Tibial nerve (tissue), 4 donors: ENCODE measurements at regions not wholly inside any gene's neighbourhood (a gene's known extent, or its start where the extent isn't known, plus 50 kb on each side); places are given as distances from the start of the nearest gene placed in this dataset.
"Not testable (repeated sequence)": the region's sequence is repeated elsewhere in the genome, so short reads cannot be mapped to it uniquely, and the experiment has no call there.

Experiments used
- DNase-seq, 2 donors: peaks; one replicate each; pipeline ENCODE4 v3.0.0-alpha.2; 2019; ENCODE audit warnings: low spot score in 2 of 2
- H3K27ac ChIP-seq, 4 donors: fragments of 200-600 bp; sonication (generic) in 3 of 4; one replicate each; pipeline ENCODE4 v1.5.1; 2017 to 2019; ENCODE audit warnings: mild to moderate bottlenecking in 1 of 4
- H3K27me3 ChIP-seq, 2 donors: fragments of 200-600 bp; sonication (generic) in 1 of 2; one replicate each; pipeline versions ENCODE4 v1.5.1 to v1.6.0; 2017 to 2019
- H3K36me3 ChIP-seq, 3 donors: fragments of 200-600 bp; sonication (generic); one replicate each; pipeline ENCODE4 v1.5.1; 2018 to 2019
- H3K4me1 ChIP-seq, 4 donors: fragments of 200-600 bp; sonication (generic) in 3 of 4; one replicate each; pipeline ENCODE4 v1.5.1; 2017 to 2019
- H3K4me3 ChIP-seq, 4 donors: fragments of 200-600 bp; sonication (generic) in 3 of 4; one replicate each; pipeline ENCODE4 v1.5.1; 2017 to 2019; ENCODE audit warnings: mild to moderate bottlenecking in 1 of 4, moderate library complexity in 1 of 4
- H3K9me3 ChIP-seq, 4 donors: fragments of 200-600 bp; sonication (generic) in 3 of 4; one replicate each; pipeline ENCODE4 v1.5.1; 2017 to 2019
- EP300 ChIP-seq, 2 donors: sonication (generic); formaldehyde crosslinking; IDR thresholded peaks; one replicate each; pipeline ENCODE4 v1.6.1; 2017; ENCODE audit warnings: antibody characterized with exemption in 2 of 2, mild to moderate bottlenecking in 1 of 2
- POLR2A ChIP-seq, 2 donors: fragments of 450-650 bp; IDR thresholded peaks; one replicate each; pipeline ENCODE4 v1.6.1; 2017; ENCODE audit warnings: antibody characterized with exemption in 2 of 2, mild to moderate bottlenecking in 2 of 2, moderate library complexity in 2 of 2
- WGBS, 2 donors: methylation state at CpG; one replicate each; pipeline ENCODE4 v1.1.5; 2018; 5-methylcytosine and 5-hydroxymethylcytosine counted together
- TF ChIP-seq, protein P1 (sequence below), 5 experiments: fragments of 200-600 bp in 3 of 5; fragments of 450-650 bp in 2 of 5; sonication (generic) in 3 of 5; IDR thresholded peaks; one replicate each; pipeline ENCODE4 v1.5.1; 2016 to 2019; ENCODE audit warnings: antibody characterized with exemption in 5 of 5, mild to moderate bottlenecking in 3 of 5, moderate library complexity in 2 of 5

DNA sequence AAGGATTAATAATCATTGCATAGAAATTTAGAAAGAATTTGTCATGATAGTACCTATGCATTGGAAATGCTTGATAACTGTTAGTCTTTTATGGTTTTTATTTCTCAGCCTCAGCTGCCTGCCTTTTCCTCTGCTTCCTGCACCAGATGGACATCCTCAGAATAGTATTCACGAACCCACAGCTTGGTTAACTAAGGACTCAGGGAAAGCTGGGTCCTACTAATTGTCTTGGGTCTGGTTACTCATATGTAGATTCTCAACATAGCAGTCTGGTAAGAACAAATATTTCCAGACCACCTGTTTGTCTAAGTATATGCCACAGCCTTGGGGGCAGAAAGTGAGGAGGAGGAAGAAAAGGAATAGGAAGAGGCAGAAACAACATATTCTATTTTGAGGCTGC, 464.5 kb upstream of the SMARCA2 start:
- Histone ChIP-seq H3K27ac (no peak overlapping the region), H3K27me3 (no peaks in the 10 kb centered on the region), H3K9me3 (no peaks in the 10 kb centered on the region), H3K36me3 (no peaks in the 10 kb centered on the region), H3K4me3 (no peak overlapping the region), H3K4me1 (no peaks in the 10 kb centered on the region)
- DNase-seq: no peak
- TF ChIP-seq EP300 (IDR thresholded peaks at IDR 0.05): no peak
- WGBS, 2 donors: 63 to 69% methylated on average over 1 of the region's 1 CpG

- 57 to 58% methylated on average over 5 of the region's 5 CpGs for WGBS, 2 donors
- no peaks in the 10 kb centered on the region for H3K9me3 ChIP-seq
- H3K4me3 ChIP-seq: no peak overlapping the region
- H3K36me3 ChIP-seq: no peaks in the 10 kb centered on the region
- TF ChIP-seq POLR2A (IDR thresholded peaks at IDR 0.05): no peak
- no peak for TF ChIP-seq EP300 (IDR thresholded peaks at IDR 0.05)
- TF ChIP-seq, protein P1, sequence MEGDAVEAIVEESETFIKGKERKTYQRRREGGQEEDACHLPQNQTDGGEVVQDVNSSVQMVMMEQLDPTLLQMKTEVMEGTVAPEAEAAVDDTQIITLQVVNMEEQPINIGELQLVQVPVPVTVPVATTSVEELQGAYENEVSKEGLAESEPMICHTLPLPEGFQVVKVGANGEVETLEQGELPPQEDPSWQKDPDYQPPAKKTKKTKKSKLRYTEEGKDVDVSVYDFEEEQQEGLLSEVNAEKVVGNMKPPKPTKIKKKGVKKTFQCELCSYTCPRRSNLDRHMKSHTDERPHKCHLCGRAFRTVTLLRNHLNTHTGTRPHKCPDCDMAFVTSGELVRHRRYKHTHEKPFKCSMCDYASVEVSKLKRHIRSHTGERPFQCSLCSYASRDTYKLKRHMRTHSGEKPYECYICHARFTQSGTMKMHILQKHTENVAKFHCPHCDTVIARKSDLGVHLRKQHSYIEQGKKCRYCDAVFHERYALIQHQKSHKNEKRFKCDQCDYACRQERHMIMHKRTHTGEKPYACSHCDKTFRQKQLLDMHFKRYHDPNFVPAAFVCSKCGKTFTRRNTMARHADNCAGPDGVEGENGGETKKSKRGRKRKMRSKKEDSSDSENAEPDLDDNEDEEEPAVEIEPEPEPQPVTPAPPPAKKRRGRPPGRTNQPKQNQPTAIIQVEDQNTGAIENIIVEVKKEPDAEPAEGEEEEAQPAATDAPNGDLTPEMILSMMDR (IDR thresholded peaks at IDR 0.05): no peak
- H3K27ac ChIP-seq: no peak overlapping the region
- no peaks in the 10 kb centered on the region for H3K4me1 ChIP-seq
- no peak for DNase-seq
- H3K27me3 ChIP-seq: no peaks in the 10 kb centered on the region
Observed at GRCh38 chr9:1554081-1555035, 460.8 kb upstream of the SMARCA2 start.

- not testable (repeated sequence) for H3K9me3 ChIP-seq, H3K4me1 ChIP-seq, H3K4me3 ChIP-seq, DNase-seq, H3K36me3 ChIP-seq, H3K27me3 ChIP-seq, H3K27ac ChIP-seq
- WGBS, 2 donors: 93 to 95% methylated on average over 10 of the region's 10 CpGs
Observed at GRCh38 chr9:1558666-1559065, 456.5 kb upstream of the SMARCA2 start.

- Histone ChIP-seq H3K27me3 (no peaks in the 10 kb centered on the region), H3K27ac (no peak overlapping the region), H3K4me3 (no peak overlapping the region), H3K9me3 (peaks cover 0 to 12% (median 0%) of the 10 kb centered on the region in 4 donors), H3K4me1 (no peaks in the 10 kb centered on the region), H3K36me3 (no peaks in the 10 kb centered on the region)
- no peak for DNase-seq
- TF ChIP-seq, protein P1 (IDR thresholded peaks at IDR 0.05): no peak
- TF ChIP-seq EP300 (IDR thresholded peaks at IDR 0.05) (no peak), POLR2A (IDR thresholded peaks at IDR 0.05) (no peak)
- 92% methylated on average over 1 of the region's 1 CpG for WGBS, 2 donors
Observed at GRCh38 chr9:1575939-1576338, 439.2 kb upstream of the SMARCA2 start.

DNA sequence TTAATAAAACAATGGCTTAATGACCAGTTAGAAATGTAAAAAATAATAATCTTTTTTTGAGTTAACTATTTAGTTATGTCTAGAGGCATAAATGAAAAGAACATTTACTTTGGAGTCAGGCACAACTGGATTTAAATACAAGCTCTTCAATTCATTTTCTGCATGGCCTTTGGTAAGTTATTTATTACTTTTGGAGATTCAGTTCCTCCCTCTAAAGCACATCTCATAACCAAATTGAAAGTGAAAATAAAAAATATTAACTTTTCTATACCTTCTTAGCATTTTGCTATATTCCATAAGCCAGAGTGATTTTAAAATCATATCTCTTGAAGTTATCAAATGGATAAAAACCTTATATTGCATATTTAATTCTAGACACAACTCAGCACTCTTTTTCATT, 434.9 kb upstream of the SMARCA2 start:
- Histone ChIP-seq H3K36me3 (no peaks in the 10 kb centered on the region), H3K4me1 (no peaks in the 10 kb centered on the region), H3K27ac (no peak overlapping the region), H3K9me3 (peaks cover 0 to 11% (median 0%) of the 10 kb centered on the region in 4 donors), H3K27me3 (no peaks in the 10 kb centered on the region), H3K4me3 (no peak overlapping the region)
- no peak for DNase-seq
- TF ChIP-seq, protein P1 (IDR thresholded peaks at IDR 0.05): no peak
- TF ChIP-seq EP300 (IDR thresholded peaks at IDR 0.05) (no peak), POLR2A (IDR thresholded peaks at IDR 0.05) (no peak)

DNA sequence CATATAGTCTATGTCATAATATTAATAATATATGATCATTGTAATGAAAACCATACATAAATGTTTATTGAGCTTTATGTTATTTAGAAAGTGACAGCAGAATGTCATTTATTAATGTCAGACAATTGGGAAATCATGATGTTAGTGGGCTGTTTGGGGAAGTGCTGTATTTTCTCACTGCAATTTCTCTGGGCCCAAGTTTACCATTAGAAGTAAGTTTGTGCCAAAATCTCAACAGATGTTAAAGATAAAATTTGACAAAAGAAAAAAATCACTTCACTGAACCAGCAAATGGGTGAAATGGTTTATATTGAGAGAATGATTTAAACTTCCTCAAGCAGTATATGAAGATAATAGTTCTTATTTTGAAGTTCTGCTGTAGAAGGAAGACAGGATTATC, 433.2 kb upstream of the SMARCA2 start:
- no peaks in the 10 kb centered on the region for H3K27me3 ChIP-seq
- no peaks in the 10 kb centered on the region for H3K9me3 ChIP-seq
- no peaks in the 10 kb centered on the region for H3K36me3 ChIP-seq
- TF ChIP-seq, protein P1 (IDR thresholded peaks at IDR 0.05): no peak
- TF ChIP-seq POLR2A (IDR thresholded peaks at IDR 0.05): no peak
- TF ChIP-seq EP300 (IDR thresholded peaks at IDR 0.05): no peak
- no peak overlapping the region for H3K4me3 ChIP-seq
- no peak for DNase-seq
- no peak overlapping the region for H3K27ac ChIP-seq
- H3K4me1 ChIP-seq: no peaks in the 10 kb centered on the region
